BLaER1 (cell line): ENCODE measurements at regions not wholly inside any gene's neighbourhood (a gene's known extent, or its start where the extent isn't known, plus 50 kb on each side); places are given as distances from the start of the nearest gene placed in this dataset.

Source experiments
- H3K27ac ChIP-seq: shearing (Covaris generic); formaldehyde crosslinking; 2 replicates; pipeline ENCODE4 v1.8.1; 2022
- H3K27me3 ChIP-seq: shearing (Covaris generic); formaldehyde crosslinking; 2 replicates; pipeline ENCODE4 v1.8.1; 2022
- H3K36me3 ChIP-seq: shearing (Covaris generic); formaldehyde crosslinking; 2 replicates; pipeline ENCODE4 v1.8.1; 2022
- H3K4me1 ChIP-seq: shearing (Covaris generic); formaldehyde crosslinking; 2 replicates; pipeline ENCODE4 v1.8.1; 2022
- H3K4me2 ChIP-seq: shearing (Covaris generic); formaldehyde crosslinking; 2 replicates; pipeline ENCODE4 v1.8.1; 2022
- H3K4me3 ChIP-seq: shearing (Covaris generic); formaldehyde crosslinking; 2 replicates; pipeline ENCODE4 v1.8.1; 2022
- H3K9ac ChIP-seq: shearing (Covaris generic); formaldehyde crosslinking; 2 replicates; pipeline ENCODE4 v1.8.1; 2022
- H3K9me3 ChIP-seq: shearing (Covaris generic); formaldehyde crosslinking; 2 replicates; pipeline ENCODE4 v1.8.1; 2022
- H4K20me1 ChIP-seq: shearing (Covaris generic); formaldehyde crosslinking; 2 replicates; pipeline ENCODE4 v1.8.1; 2022
- Cebpa-rat ChIP-seq: shearing (Covaris generic); IDR thresholded peaks from 2 replicates; pipeline ENCODE4 v1.8.1; 2022

- H3K36me3 ChIP-seq = no peaks in the 10 kb centered on the region
- H3K9me3 ChIP-seq = no peaks in the 10 kb centered on the region
- no peak overlapping the region for H3K4me3 ChIP-seq
- peaks cover 14% of the 10 kb centered on the region for H3K4me1 ChIP-seq
- no peak overlapping the region for H3K27ac ChIP-seq
- TF ChIP-seq Cebpa-rat = no peak
- H3K9ac ChIP-seq = no peak overlapping the region
- no peaks in the 10 kb centered on the region for H3K27me3 ChIP-seq
- H3K4me2 ChIP-seq = peak overlapping the region; percentile 37
- no peaks in the 10 kb centered on the region for H4K20me1 ChIP-seq
These were observed 100.9 kb upstream of the PARP11 start for GRCh38 chr12:3973973-3974644.

DNA sequence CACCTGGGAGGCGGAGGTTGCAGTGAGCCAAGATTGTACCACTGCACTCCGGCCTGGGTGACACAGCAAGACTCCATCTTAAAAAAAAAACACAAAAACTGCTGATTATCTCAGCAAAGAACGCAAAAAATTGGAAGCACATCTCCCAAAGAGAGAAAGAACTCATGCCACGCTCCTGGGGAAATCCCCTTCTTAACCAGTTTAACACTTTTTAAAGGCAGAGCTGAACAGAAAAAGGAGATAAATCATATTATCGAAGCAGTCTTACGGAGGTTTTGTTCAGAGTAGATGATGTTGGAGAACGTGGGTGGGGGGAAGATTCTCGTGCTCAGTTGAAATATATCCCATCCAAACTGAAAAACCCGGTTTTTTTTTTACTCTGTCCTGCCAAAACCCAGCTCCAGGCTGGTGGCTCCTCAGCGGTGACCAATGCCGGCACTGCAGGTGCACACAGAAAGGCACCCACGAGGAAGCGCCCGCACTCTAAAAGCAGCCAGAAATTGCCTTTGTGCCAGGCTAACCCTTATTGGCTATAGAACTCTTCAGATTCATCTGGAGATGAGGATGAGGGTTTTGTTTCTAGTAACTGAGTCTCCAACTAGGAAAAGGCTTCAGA is 100.2 kb upstream of the PARP11 start:
- TF ChIP-seq Cebpa-rat = no peak
- no peaks in the 10 kb centered on the region for H4K20me1 ChIP-seq
- H3K4me3 ChIP-seq = no peak overlapping the region
- no peaks in the 10 kb centered on the region for H3K36me3 ChIP-seq
- H3K4me2 ChIP-seq = no peak overlapping the region
- H3K27me3 ChIP-seq = no peaks in the 10 kb centered on the region
- H3K27ac ChIP-seq = no peak overlapping the region
- no peaks in the 10 kb centered on the region for H3K9me3 ChIP-seq
- H3K4me1 ChIP-seq = peaks cover 14% of the 10 kb centered on the region
- no peak overlapping the region for H3K9ac ChIP-seq

- H4K20me1 ChIP-seq = no peaks in the 10 kb centered on the region
These were observed 99.4 kb upstream of the PARP11 start for GRCh38 chr12:3972576-3972975.

GRCh38 chr12:3968523-3968922 is 95.3 kb upstream of the PARP11 start:
- no peak overlapping the region for H3K4me2 ChIP-seq

More at GRCh38 chr12:3972576-3972975, 99.4 kb upstream of the PARP11 start:
- no peak overlapping the region for H3K4me3 ChIP-seq
- no peaks in the 10 kb centered on the region for H3K9me3 ChIP-seq
- no peak overlapping the region for H3K9ac ChIP-seq
- H3K27me3 ChIP-seq = no peaks in the 10 kb centered on the region
- peaks cover 14% of the 10 kb centered on the region for H3K4me1 ChIP-seq
- no peak for TF ChIP-seq Cebpa-rat
- H3K36me3 ChIP-seq = no peaks in the 10 kb centered on the region
- H3K27ac ChIP-seq = no peak overlapping the region
- H3K4me2 ChIP-seq = no peak overlapping the region

DNA sequence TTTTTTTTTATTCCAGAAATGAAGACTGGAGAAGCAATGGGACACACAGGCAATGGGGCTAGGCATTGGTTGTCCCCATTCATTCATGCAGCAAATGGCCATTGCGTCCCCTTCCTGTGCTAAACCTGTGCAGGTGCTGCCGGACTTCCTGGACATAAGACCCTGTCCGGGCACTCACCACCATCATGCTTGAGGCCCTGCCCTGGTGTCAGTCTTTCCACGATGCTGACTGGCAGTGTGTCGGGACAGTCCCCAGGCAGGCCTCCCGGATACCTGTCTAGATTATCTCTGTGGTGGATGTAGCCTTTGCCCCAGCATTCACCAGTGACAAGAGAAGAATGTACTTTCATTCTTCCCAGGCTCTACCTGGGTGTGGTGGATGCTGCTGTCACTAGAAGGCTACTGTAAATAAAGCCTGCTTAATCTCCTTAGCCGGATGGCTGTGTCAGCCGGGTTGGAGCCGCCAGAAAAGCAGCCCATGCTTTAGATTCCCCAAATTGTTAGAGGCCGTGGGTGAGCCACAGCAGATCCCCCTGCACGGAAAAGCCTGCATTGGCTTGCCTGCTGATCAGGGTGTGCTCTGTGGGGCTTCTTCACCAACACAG is 94.5 kb upstream of the PARP11 start:
- H3K27me3 ChIP-seq = no peaks in the 10 kb centered on the region
- H3K4me2 ChIP-seq = no peak overlapping the region
- no peak overlapping the region for H3K9ac ChIP-seq
- H3K27ac ChIP-seq = no peak overlapping the region
- H3K36me3 ChIP-seq = no peaks in the 10 kb centered on the region
- H3K4me1 ChIP-seq = peaks cover 7% of the 10 kb centered on the region
- no peaks in the 10 kb centered on the region for H3K9me3 ChIP-seq
- no peaks in the 10 kb centered on the region for H4K20me1 ChIP-seq
- no peak for TF ChIP-seq Cebpa-rat
- no peak overlapping the region for H3K4me3 ChIP-seq

More at GRCh38 chr12:3968523-3968922, 95.3 kb upstream of the PARP11 start:
- Histone ChIP-seq H3K9me3 (no peaks in the 10 kb centered on the region), H3K27ac (no peak overlapping the region), H3K4me1 (0 out of 2 replicates have a peak, but pooled peaks cover 4% of the 10 kb centered on the region), H4K20me1 (no peaks in the 10 kb centered on the region), H3K27me3 (no peaks in the 10 kb centered on the region), H3K9ac (no peak overlapping the region), H3K36me3 (no peaks in the 10 kb centered on the region), H3K4me3 (no peak overlapping the region)
- no peak for TF ChIP-seq Cebpa-rat

DNA sequence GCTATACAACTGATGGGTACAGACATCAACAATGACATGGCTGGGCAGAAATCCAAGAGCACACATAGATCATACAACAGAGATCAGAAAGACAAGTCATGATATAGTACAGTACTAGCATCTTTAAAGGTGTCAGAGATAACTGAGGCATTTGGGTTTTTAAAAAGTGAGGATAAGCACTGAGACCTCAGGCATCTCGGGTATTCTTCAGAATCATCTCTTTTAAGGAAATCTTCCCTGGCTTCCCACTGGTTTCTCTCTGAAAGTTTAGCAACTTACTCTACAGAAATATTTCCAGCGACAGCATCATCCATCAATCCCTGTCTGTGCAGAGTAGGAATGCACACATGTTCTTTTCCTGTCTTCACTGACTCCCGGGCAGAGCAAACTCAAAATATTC is 93.2 kb upstream of the PARP11 start:
- Histone ChIP-seq H3K27me3 (no peaks in the 10 kb centered on the region), H3K9ac (no peak overlapping the region), H3K36me3 (no peaks in the 10 kb centered on the region), H3K9me3 (no peaks in the 10 kb centered on the region), H3K27ac (no peak overlapping the region), H3K4me1 (peaks cover 13% of the 10 kb centered on the region), H4K20me1 (no peaks in the 10 kb centered on the region), H3K4me2 (no peak overlapping the region), H3K4me3 (no peak overlapping the region)
- TF ChIP-seq Cebpa-rat = no peak

DNA sequence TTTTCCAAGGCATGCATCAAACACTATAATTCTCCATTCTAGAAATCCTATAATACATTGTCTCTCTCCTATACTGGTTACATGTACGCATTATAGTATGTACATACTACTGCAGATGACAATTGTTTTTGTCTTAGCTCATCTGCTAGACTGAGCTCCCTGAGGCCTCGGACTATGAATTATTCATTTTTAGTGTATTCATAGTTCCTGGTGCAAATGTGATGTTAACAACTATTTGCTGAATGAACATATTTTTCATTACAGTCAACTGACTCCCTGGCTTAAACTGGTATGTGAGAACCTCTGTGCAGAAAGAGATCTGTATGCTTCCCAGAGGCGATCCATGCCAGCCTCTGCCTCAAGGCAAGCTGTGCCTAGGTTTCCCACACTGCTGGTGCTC is 91.8 kb upstream of the PARP11 start:
- TF ChIP-seq Cebpa-rat = no peak
- no peak overlapping the region for H3K4me3 ChIP-seq
- no peaks in the 10 kb centered on the region for H3K36me3 ChIP-seq
- no peak overlapping the region for H3K4me2 ChIP-seq
- H3K27ac ChIP-seq = no peak overlapping the region
- H3K4me1 ChIP-seq = peaks cover 13% of the 10 kb centered on the region
- no peaks in the 10 kb centered on the region for H3K9me3 ChIP-seq
- H3K9ac ChIP-seq = no peak overlapping the region
- no peaks in the 10 kb centered on the region for H4K20me1 ChIP-seq
- H3K27me3 ChIP-seq = no peaks in the 10 kb centered on the region

DNA sequence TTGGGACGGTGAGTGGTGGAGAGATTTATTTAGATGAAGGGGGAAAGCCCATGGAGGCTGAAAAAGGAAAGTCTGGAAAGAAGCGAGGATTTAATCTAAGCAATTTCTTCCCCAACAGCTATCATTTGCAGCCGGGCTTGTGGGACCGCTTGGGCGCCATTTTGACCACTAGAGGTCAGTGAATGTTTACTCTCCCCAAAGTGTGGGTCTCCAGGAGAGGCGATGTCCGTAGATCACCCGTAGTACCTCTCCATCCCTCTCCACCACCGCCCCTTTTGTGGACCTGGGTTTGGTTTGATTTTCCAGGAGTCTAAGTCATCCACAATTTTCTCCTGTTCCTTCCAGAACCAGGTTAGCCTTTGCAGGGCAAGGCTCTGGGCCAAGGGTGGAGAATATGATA is 91.2 kb upstream of the PARP11 start:
- Histone ChIP-seq H3K4me3 (no peak overlapping the region), H4K20me1 (no peaks in the 10 kb centered on the region), H3K27me3 (no peaks in the 10 kb centered on the region), H3K9ac (no peak overlapping the region), H3K9me3 (no peaks in the 10 kb centered on the region), H3K4me1 (peaks cover 13% of the 10 kb centered on the region), H3K4me2 (no peak overlapping the region), H3K36me3 (no peaks in the 10 kb centered on the region), H3K27ac (no peak overlapping the region)
- no peak for TF ChIP-seq Cebpa-rat

- Histone ChIP-seq H3K27ac (no peak overlapping the region), H3K27me3 (no peaks in the 10 kb centered on the region), H3K4me1 (peaks cover 13% of the 10 kb centered on the region), H3K9me3 (no peaks in the 10 kb centered on the region), H4K20me1 (no peaks in the 10 kb centered on the region), H3K4me3 (no peak overlapping the region), H3K9ac (no peak overlapping the region), H3K4me2 (peak overlapping the region; percentile 31), H3K36me3 (no peaks in the 10 kb centered on the region)
- TF ChIP-seq Cebpa-rat = no peak
These were observed 89.7 kb upstream of the PARP11 start for GRCh38 chr12:3962631-3963483.
